Breast epithelium (tissue), 3 donors: ENCODE measurements at regions not wholly inside any gene's neighbourhood (a gene's known extent, or its start where the extent isn't known, plus 50 kb on each side); places are given as distances from the start of the nearest gene placed in this dataset.

Experiments used
- CTCF ChIP-seq, 3 donors: fragments of 450-650 bp; IDR thresholded peaks; one replicate each; pipeline ENCODE4 v1.5.1; 2016 to 2017; ENCODE audit warnings: antibody characterized with exemption in 3 of 3, mild to moderate bottlenecking in 3 of 3, moderate library complexity in 3 of 3
- POLR2A ChIP-seq: fragments of 450-650 bp; IDR thresholded peaks from one replicate; pipeline ENCODE4 v1.6.1; 2016; ENCODE audit warnings: antibody characterized with exemption, mild to moderate bottlenecking, moderate library complexity
- POLR2AphosphoS5 ChIP-seq, 3 donors: sonication (generic); formaldehyde crosslinking; IDR thresholded peaks; one replicate each; pipeline ENCODE4 v1.6.1; 2017; ENCODE audit warnings: antibody characterized with exemption in 3 of 3

DNA sequence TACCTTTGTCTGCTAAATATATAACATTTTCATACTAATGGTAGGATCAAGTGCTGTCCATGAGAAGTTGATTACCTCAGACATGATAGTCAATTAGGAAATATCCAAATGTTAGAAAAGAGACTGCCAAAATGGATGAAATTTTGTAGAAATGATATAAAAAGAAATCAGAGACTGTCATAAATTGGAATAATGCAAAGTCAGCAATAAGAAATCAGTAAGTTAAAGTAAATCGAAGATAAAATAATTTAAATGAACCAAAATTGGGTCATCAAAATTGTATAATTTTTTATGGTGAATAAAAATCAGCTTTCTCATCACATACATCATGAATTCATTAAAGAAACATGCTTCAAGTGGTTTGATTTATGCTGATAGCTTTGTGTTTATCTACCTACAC is 165.3 kb upstream of the CDH2 start:
- TF ChIP-seq CTCF (IDR thresholded peaks at IDR 0.05) = no peak
- no peak for TF ChIP-seq POLR2AphosphoS5 (IDR thresholded peaks at IDR 0.05)
- no peak for TF ChIP-seq POLR2A
